Upper lobe of left lung (tissue), 4 donors: ENCODE measurements at regions not wholly inside any gene's neighbourhood (a gene's known extent, or its start where the extent isn't known, plus 50 kb on each side); places are given as distances from the start of the nearest gene placed in this dataset.

Experiments used
- CTCF ChIP-seq, 6 experiments: fragments of 450-650 bp in 4 of 6; fragments of 200-600 bp in 2 of 6; sonication (generic) in 2 of 6; IDR thresholded peaks; one replicate each; pipeline ENCODE4 v1.5.1; 2016 to 2019; ENCODE audit warnings: antibody characterized with exemption in 6 of 6
- POLR2A ChIP-seq, 4 donors: fragments of 450-650 bp; IDR thresholded peaks; one replicate each; pipeline ENCODE4 v1.5.1; 2016 to 2017; ENCODE audit warnings: antibody characterized with exemption in 4 of 4, mild to moderate bottlenecking in 2 of 4
- POLR2AphosphoS5 ChIP-seq, 2 donors: sonication (generic); formaldehyde crosslinking; IDR thresholded peaks; one replicate each; pipeline ENCODE4 v1.5.1; 2017; ENCODE audit warnings: antibody characterized with exemption in 2 of 2

GRCh38 chr22:48021991-48022401 is 1259.5 kb downstream of the TBC1D22A start:
- TF ChIP-seq POLR2A (IDR thresholded peaks at IDR 0.05) (no peak), CTCF (IDR thresholded peaks at IDR 0.05) (no peak), POLR2AphosphoS5 (IDR thresholded peaks at IDR 0.05) (no peak)
